HepG2 (cell line): ENCODE measurements at regions not wholly inside any gene's neighbourhood (a gene's known extent, or its start where the extent isn't known, plus 50 kb on each side); places are given as distances from the start of the nearest gene placed in this dataset.

Experiments used
- ATAC-seq: fragments of 200-7000 bp; cut with Tn5 transposase; 3 replicates; pipeline ENCODE4 v1.9.1; 2020; ENCODE audit warnings: mild to moderate bottlenecking, moderate library complexity
- BruUV-seq: library from RNA; stranded (reverse); fragments of 400-500 nt; replicated peaks from 2 replicates; lab custom pipeline; 2021; lab: Mats Ljungman, UMichigan
- CTCF ChIA-PET: fragments of 300-600 bp; formaldehyde crosslinking; extraction: SDS; loops from one replicate; lab custom pipeline; 2021; ENCODE audit warnings: low total read pairs, inconsistent platforms, low intra/inter-chr PET ratio; lab: Yijun Ruan, JAX
- POLR2A ChIA-PET: fragments of 350-600 bp; sonication (Branson Sonifier 250); formaldehyde crosslinking; loops from one replicate; lab custom pipeline; 2020; ENCODE audit warnings: antibody characterized with exemption, inconsistent platforms; lab: Yijun Ruan, JAX
- DNase-seq: peaks from one replicate; pipeline ENCODE4 v3.0.0-alpha.2; 2015; ENCODE audit warnings: low spot score
- FAIRE-seq: peaks from 3 replicates; lab custom pipeline; 2011; peaks lifted over from hg19 to GRCh38; lab: Jason Lieb, UNC
- H2AFZ ChIP-seq: one replicate; pipeline ENCODE4 v1.6.1; 2011; ENCODE audit warnings: low read length, inconsistent platforms
- H3K27ac ChIP-seq: fragments of 300-600 bp; 3 replicates; pipeline ENCODE4 v1.8.0; 2011; ENCODE audit warnings: mixed run types, mild to moderate bottlenecking, mixed read lengths, low read length, inconsistent platforms; ENCODE audit not compliant: insufficient read depth; ENCODE audit errors: extremely low read length
- H3K27me3 ChIP-seq, 2 experiments: fragments of 200-600 bp in 1 of 2; 2 replicates in 1 of 2; 3 replicates in 1 of 2; pipeline versions ENCODE4 v1.6.0 to v1.8.0; 2011; ENCODE audit warnings: low read length in 2 of 2, mild to moderate bottlenecking in 2 of 2, moderate library complexity in 2 of 2, inconsistent platforms in 1 of 2; ENCODE audit not compliant: insufficient read depth in 2 of 2, control insufficient read depth in 1 of 2
- H3K36me3 ChIP-seq, 2 experiments: fragments of 200-600 bp in 1 of 2; replicated peaks in 1 of 2; 2 replicates in 1 of 2; 3 replicates in 1 of 2; pipeline versions ENCODE4 v1.5.1 to v1.8.0; 2011; ENCODE audit warnings: low read length in 2 of 2, inconsistent platforms in 1 of 2; ENCODE audit not compliant: insufficient read depth in 2 of 2, control insufficient read depth in 1 of 2
- H3K4me1 ChIP-seq: 2 replicates; pipeline ENCODE4 v1.5.1; 2012; ENCODE audit warnings: low read length, inconsistent platforms; ENCODE audit not compliant: insufficient read depth
- H3K4me2 ChIP-seq: 2 replicates; pipeline ENCODE4 v1.6.0; 2011; ENCODE audit warnings: low read depth, low read length, inconsistent platforms
- H3K4me3 ChIP-seq, 3 experiments: fragments of 200-600 bp in 1 of 3; sonication (generic), shearing (Covaris generic) in 1 of 3; replicated peaks in 1 of 3; 2 replicates each; pipeline ENCODE4 v1.5.1; 2011 to 2016; ENCODE audit warnings: low read length in 3 of 3, inconsistent platforms in 2 of 3, low read depth in 2 of 3, mild to moderate bottlenecking in 2 of 3, control low read depth in 1 of 3, mixed read lengths in 1 of 3; ENCODE audit not compliant: insufficient read depth in 1 of 3
- H3K79me2 ChIP-seq: one replicate; pipeline ENCODE4 v1.6.1; 2011; ENCODE audit warnings: low read length, inconsistent platforms; ENCODE audit not compliant: insufficient read depth
- H3K9ac ChIP-seq: 2 replicates; pipeline ENCODE4 v1.6.0; 2011; ENCODE audit warnings: mild to moderate bottlenecking, low read depth, low read length, inconsistent platforms; ENCODE audit not compliant: insufficient read depth
- H3K9me3 ChIP-seq: 2 replicates; pipeline ENCODE4 v1.5.1; 2012; ENCODE audit warnings: mild to moderate bottlenecking, low read length
- H4K20me1 ChIP-seq: 2 replicates; pipeline ENCODE4 v1.6.0; 2011; ENCODE audit warnings: inconsistent platforms, mild to moderate bottlenecking, low read length, moderate library complexity; ENCODE audit not compliant: insufficient read depth
- CREB3 ChIP-seq: sonication (generic); formaldehyde crosslinking; IDR thresholded peaks from 2 replicates; pipeline ENCODE4 v1.5.0; 2020; ENCODE audit warnings: missing genetic modification reagents
- KLF16 ChIP-seq, 2 experiments: sonication (generic) in 1 of 2; formaldehyde crosslinking in 1 of 2; IDR thresholded peaks; 2 replicates each; pipeline versions ENCODE4 v1.6.1 to v1.8.0; 2016 to 2023; ENCODE audit warnings: missing genetic modification reagents in 2 of 2, missing compliant biosample characterization in 1 of 2
- PHF21A ChIP-seq: sonication (generic); formaldehyde crosslinking; IDR thresholded peaks from 2 replicates; pipeline ENCODE4 v1.5.0; 2020; ENCODE audit warnings: mild to moderate bottlenecking, missing genetic modification reagents
- SKIL ChIP-seq: sonication (generic); formaldehyde crosslinking; IDR thresholded peaks from 2 replicates; pipeline ENCODE4 v1.8.0; 2022; ENCODE audit warnings: missing genetic modification reagents, mild to moderate bottlenecking, moderate library complexity, borderline replicate concordance
- TBX3 ChIP-seq: fragments of 450-650 bp; IDR thresholded peaks from 2 replicates; pipeline ENCODE4 v1.6.1; 2017; ENCODE audit warnings: antibody characterized with exemption, mild to moderate bottlenecking, inconsistent platforms, borderline replicate concordance
- TFDP1 ChIP-seq: IDR thresholded peaks from 2 replicates; pipeline ENCODE4 v1.6.1; 2016; ENCODE audit warnings: missing compliant biosample characterization, missing genetic modification reagents, borderline replicate concordance
- ZBTB8A ChIP-seq: sonication (generic); formaldehyde crosslinking; IDR thresholded peaks from 2 replicates; pipeline ENCODE4 v1.4.0; 2020; ENCODE audit warnings: mild to moderate bottlenecking, low read depth, missing genetic modification reagents, borderline replicate concordance
- ZNF484 ChIP-seq: sonication (generic); formaldehyde crosslinking; IDR thresholded peaks from 2 replicates; pipeline ENCODE4 v1.5.1; 2020; ENCODE audit warnings: mild to moderate bottlenecking, low read depth, missing genetic modification reagents, borderline replicate concordance
- ZNF557 ChIP-seq: sonication (generic); formaldehyde crosslinking; IDR thresholded peaks from 2 replicates; pipeline ENCODE4 v1.4.0; 2020; ENCODE audit warnings: missing genetic modification reagents
- ZNF713 ChIP-seq: sonication (generic); formaldehyde crosslinking; IDR thresholded peaks from 2 replicates; pipeline ENCODE4 v1.4.0; 2020; ENCODE audit warnings: mild to moderate bottlenecking, missing genetic modification reagents
- WGBS: methylation state at CpG from one replicate; pipeline ENCODE4 v1.1.6; 2017; ENCODE audit warnings: low lambda C conversion rate; 5-methylcytosine and 5-hydroxymethylcytosine counted together
- in situ Hi-C: cut with HindIII; loops from 2 replicates; pipeline ENCODE4 v1.10.0; 2017; ENCODE audit warnings: low pct_unique_long_range_greater_than_20kb; ENCODE audit not compliant: extremely low pct_ligation_motif_present
- intact Hi-C: fragments of 100-400 bp; cut with micrococcal nuclease; formaldehyde crosslinking; loops from one replicate; pipeline ENCODE4 v1.10.0; 2022; ENCODE audit not compliant: unreplicated experiment

GRCh38 chr5:116876240-116876840 lies 301.7 kb upstream of the SEMA6A start:
- no peaks in the 10 kb centered on the region for H4K20me1 ChIP-seq
- FAIRE-seq (no peak), ATAC-seq (no peak), DNase-seq (no peak)
- H3K27me3 ChIP-seq: peaks cover 0 to 1% of the 10 kb centered on the region in 2 experiments; a peak in 1 of 5 replicates
- H3K4me2 ChIP-seq: no peak overlapping the region
- H3K36me3 ChIP-seq: no peaks in the 10 kb centered on the region
- H3K9ac ChIP-seq: no peak overlapping the region
- ChIA-PET POLR2A (no interaction called here), CTCF (interaction anchor here (0.5 kb wide), 1 partner anchor 344 kb away, joined by 3 read pairs; no protein-coding TSS in a partner anchor)
- WGBS: 65% methylated on average over 3 of the region's 3 CpGs
- no TSS peak for BruUV-seq
- in situ Hi-C loops: no loop called here
- H3K79me2 ChIP-seq: no peaks in the 10 kb centered on the region
- intact Hi-C loops: no loop called here
- H3K4me1 ChIP-seq: no peaks in the 10 kb centered on the region
- no peak for TF ChIP-seq PHF21A (CRISPR knock-in tag)
- no peak for TF ChIP-seq SKIL (CRISPR knock-in tag)
- TF ChIP-seq ZNF484 (CRISPR knock-in tag): no peak
- no peak for TF ChIP-seq TBX3
- no peak for TF ChIP-seq ZBTB8A (CRISPR knock-in tag)
- TF ChIP-seq CREB3: no peak
- no peak for TF ChIP-seq ZNF713
- TF ChIP-seq ZNF557 (CRISPR knock-in tag): no peak
- no peak for TF ChIP-seq TFDP1
- no peak for TF ChIP-seq KLF16 (CRISPR knock-in tag; IDR thresholded peaks at IDR 0.05)
- H2AFZ ChIP-seq: no peak overlapping the region
- H3K4me3 ChIP-seq: no peak overlapping the region
- no peak overlapping the region for H3K27ac ChIP-seq
- peaks cover 6% of the 10 kb centered on the region; the same call in 1 of the 2 replicates for H3K9me3 ChIP-seq
